ENCODE measurements at regions not wholly inside any gene's neighbourhood (a gene's known extent, or its start where the extent isn't known, plus 50 kb on each side); places are given as distances from the start of the nearest gene placed in this dataset.

GRCh38 chr6:137269347-137269746, 50.2 kb upstream of the IFNGR1 start:
- TF ChIP-seq, protein P1, sequence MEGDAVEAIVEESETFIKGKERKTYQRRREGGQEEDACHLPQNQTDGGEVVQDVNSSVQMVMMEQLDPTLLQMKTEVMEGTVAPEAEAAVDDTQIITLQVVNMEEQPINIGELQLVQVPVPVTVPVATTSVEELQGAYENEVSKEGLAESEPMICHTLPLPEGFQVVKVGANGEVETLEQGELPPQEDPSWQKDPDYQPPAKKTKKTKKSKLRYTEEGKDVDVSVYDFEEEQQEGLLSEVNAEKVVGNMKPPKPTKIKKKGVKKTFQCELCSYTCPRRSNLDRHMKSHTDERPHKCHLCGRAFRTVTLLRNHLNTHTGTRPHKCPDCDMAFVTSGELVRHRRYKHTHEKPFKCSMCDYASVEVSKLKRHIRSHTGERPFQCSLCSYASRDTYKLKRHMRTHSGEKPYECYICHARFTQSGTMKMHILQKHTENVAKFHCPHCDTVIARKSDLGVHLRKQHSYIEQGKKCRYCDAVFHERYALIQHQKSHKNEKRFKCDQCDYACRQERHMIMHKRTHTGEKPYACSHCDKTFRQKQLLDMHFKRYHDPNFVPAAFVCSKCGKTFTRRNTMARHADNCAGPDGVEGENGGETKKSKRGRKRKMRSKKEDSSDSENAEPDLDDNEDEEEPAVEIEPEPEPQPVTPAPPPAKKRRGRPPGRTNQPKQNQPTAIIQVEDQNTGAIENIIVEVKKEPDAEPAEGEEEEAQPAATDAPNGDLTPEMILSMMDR (IDR thresholded peaks at IDR 0.05), result no peak
- no peak for TF ChIP-seq EP300 (IDR thresholded peaks at IDR 0.05)

Measured in tibial nerve (tissue), 4 donors.